H1 (cell line): ENCODE measurements at regions not wholly inside any gene's neighbourhood (a gene's known extent, or its start where the extent isn't known, plus 50 kb on each side); places are given as distances from the start of the nearest gene placed in this dataset.

Experiments
- CBX5 ChIP-seq: fragments of 300-800, 300-1000 bp; sonication (generic); IDR thresholded peaks from 2 replicates; pipeline ENCODE4 v1.7.1; 2016; ENCODE audit warnings: antibody characterized with exemption, low read length, low read depth
- CBX8 ChIP-seq: fragments of 300-800, 300-1000 bp; sonication (generic); IDR thresholded peaks from 2 replicates; pipeline ENCODE4 v1.7.1; 2016; ENCODE audit warnings: low read depth, low read length, borderline replicate concordance
- CHD2 ChIP-seq: IDR thresholded peaks from 2 replicates; pipeline ENCODE4 v1.6.1; 2012; ENCODE audit warnings: low read length, improper control_type of control experiment
- FOSL1 ChIP-seq: IDR thresholded peaks from 2 replicates; pipeline ENCODE4 v1.6.1; 2011; ENCODE audit warnings: mild to moderate bottlenecking, low read depth, low read length, moderate library complexity; ENCODE audit not compliant: insufficient read depth
- JUND ChIP-seq: IDR thresholded peaks from 2 replicates; pipeline ENCODE4 v1.6.1; 2011; ENCODE audit warnings: mild to moderate bottlenecking, improper control_type of control experiment, low read length
- KDM5A ChIP-seq: fragments of 200-600 bp; IDR thresholded peaks from 2 replicates; pipeline ENCODE4 v1.7.1; 2012; ENCODE audit warnings: mild to moderate bottlenecking, low read length, inconsistent platforms, mixed read lengths
- POU5F1 ChIP-seq: IDR thresholded peaks from 2 replicates; pipeline ENCODE4 v1.6.1; 2011; ENCODE audit warnings: low read depth, mild to moderate bottlenecking, low read length, moderate library complexity
- RAD21 ChIP-seq, 2 experiments: IDR thresholded peaks in 1 of 2; conservative IDR thresholded peaks in 1 of 2; 2 replicates each; pipeline ENCODE4 v1.6.1; 2011; ENCODE audit warnings: low read depth in 2 of 2, low read length in 2 of 2, improper control_type of control experiment in 1 of 2, inconsistent platforms in 1 of 2, mild to moderate bottlenecking in 1 of 2, moderate library complexity in 1 of 2
- SP2 ChIP-seq: IDR thresholded peaks from 2 replicates; pipeline ENCODE4 v1.6.1; 2012; ENCODE audit warnings: mild to moderate bottlenecking, low read length, inconsistent platforms
- SRF ChIP-seq: IDR thresholded peaks from 2 replicates; pipeline ENCODE4 v1.6.1; 2011; ENCODE audit warnings: mild to moderate bottlenecking, low read depth, low read length, moderate library complexity
- TF ChIP-seq, protein P1 (sequence below): fragments of 300-600 bp; sonication (generic); IDR thresholded peaks from 2 replicates; pipeline ENCODE4 v1.7.1; 2012; ENCODE audit warnings: low read length, moderate library complexity, mild to moderate bottlenecking, inconsistent platforms; ENCODE audit not compliant: insufficient replicate concordance

DNA sequence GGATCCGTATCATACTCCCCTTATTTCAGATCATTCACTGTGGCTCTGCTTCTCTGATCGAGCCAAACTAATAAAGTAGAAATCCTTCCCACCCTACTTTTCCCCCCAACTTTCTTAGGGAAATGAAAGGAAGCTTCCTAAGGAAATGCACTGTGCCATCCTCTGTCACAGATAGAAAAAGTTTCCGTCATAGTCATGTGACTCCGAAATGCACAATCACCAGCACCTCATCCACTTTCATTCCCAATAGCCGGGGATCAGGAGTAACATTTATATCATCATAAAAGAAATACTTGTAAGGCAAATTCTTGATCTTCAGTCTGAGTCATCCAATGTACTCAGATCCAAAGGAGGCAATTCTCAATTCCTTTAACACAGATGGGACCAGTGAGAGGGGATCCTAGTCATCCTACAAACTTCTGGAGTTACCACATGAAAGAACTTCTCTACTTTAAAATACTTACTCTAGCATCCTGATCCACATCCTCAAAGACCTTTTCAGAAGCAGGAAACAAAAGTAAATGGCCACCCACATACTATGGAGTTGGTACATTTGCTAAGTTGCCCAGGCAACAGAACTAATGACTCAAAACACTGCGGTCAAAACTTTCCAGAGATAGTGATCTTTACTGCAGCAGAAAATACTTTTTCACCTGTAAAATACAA, 97.8 kb upstream of the ZC3H11B start (continued):
- TF ChIP-seq, protein P1, sequence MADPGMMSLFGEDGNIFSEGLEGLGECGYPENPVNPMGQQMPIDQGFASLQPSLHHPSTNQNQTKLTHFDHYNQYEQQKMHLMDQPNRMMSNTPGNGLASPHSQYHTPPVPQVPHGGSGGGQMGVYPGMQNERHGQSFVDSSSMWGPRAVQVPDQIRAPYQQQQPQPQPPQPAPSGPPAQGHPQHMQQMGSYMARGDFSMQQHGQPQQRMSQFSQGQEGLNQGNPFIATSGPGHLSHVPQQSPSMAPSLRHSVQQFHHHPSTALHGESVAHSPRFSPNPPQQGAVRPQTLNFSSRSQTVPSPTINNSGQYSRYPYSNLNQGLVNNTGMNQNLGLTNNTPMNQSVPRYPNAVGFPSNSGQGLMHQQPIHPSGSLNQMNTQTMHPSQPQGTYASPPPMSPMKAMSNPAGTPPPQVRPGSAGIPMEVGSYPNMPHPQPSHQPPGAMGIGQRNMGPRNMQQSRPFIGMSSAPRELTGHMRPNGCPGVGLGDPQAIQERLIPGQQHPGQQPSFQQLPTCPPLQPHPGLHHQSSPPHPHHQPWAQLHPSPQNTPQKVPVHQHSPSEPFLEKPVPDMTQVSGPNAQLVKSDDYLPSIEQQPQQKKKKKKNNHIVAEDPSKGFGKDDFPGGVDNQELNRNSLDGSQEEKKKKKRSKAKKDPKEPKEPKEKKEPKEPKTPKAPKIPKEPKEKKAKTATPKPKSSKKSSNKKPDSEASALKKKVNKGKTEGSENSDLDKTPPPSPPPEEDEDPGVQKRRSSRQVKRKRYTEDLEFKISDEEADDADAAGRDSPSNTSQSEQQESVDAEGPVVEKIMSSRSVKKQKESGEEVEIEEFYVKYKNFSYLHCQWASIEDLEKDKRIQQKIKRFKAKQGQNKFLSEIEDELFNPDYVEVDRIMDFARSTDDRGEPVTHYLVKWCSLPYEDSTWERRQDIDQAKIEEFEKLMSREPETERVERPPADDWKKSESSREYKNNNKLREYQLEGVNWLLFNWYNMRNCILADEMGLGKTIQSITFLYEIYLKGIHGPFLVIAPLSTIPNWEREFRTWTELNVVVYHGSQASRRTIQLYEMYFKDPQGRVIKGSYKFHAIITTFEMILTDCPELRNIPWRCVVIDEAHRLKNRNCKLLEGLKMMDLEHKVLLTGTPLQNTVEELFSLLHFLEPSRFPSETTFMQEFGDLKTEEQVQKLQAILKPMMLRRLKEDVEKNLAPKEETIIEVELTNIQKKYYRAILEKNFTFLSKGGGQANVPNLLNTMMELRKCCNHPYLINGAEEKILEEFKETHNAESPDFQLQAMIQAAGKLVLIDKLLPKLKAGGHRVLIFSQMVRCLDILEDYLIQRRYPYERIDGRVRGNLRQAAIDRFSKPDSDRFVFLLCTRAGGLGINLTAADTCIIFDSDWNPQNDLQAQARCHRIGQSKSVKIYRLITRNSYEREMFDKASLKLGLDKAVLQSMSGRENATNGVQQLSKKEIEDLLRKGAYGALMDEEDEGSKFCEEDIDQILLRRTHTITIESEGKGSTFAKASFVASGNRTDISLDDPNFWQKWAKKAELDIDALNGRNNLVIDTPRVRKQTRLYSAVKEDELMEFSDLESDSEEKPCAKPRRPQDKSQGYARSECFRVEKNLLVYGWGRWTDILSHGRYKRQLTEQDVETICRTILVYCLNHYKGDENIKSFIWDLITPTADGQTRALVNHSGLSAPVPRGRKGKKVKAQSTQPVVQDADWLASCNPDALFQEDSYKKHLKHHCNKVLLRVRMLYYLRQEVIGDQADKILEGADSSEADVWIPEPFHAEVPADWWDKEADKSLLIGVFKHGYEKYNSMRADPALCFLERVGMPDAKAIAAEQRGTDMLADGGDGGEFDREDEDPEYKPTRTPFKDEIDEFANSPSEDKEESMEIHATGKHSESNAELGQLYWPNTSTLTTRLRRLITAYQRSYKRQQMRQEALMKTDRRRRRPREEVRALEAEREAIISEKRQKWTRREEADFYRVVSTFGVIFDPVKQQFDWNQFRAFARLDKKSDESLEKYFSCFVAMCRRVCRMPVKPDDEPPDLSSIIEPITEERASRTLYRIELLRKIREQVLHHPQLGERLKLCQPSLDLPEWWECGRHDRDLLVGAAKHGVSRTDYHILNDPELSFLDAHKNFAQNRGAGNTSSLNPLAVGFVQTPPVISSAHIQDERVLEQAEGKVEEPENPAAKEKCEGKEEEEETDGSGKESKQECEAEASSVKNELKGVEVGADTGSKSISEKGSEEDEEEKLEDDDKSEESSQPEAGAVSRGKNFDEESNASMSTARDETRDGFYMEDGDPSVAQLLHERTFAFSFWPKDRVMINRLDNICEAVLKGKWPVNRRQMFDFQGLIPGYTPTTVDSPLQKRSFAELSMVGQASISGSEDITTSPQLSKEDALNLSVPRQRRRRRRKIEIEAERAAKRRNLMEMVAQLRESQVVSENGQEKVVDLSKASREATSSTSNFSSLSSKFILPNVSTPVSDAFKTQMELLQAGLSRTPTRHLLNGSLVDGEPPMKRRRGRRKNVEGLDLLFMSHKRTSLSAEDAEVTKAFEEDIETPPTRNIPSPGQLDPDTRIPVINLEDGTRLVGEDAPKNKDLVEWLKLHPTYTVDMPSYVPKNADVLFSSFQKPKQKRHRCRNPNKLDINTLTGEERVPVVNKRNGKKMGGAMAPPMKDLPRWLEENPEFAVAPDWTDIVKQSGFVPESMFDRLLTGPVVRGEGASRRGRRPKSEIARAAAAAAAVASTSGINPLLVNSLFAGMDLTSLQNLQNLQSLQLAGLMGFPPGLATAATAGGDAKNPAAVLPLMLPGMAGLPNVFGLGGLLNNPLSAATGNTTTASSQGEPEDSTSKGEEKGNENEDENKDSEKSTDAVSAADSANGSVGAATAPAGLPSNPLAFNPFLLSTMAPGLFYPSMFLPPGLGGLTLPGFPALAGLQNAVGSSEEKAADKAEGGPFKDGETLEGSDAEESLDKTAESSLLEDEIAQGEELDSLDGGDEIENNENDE, result no peak
- TF ChIP-seq CHD2 (no peak), POU5F1 (no peak), JUND (no peak), RAD21 (IDR thresholded peaks at IDR 0.05 in 1 of 2, conservative IDR thresholded peaks at IDR 0.05 in 1 of 2; ENCODE audit: low read depth in 2 of 2, low read length in 2 of 2) (no peak), CBX5 (no peak), CBX8 (no peak), FOSL1 (no peak), SP2 (no peak), SRF (no peak), KDM5A (no peak)
